ENCODE measurements at regions not wholly inside any gene's neighbourhood (a gene's known extent, or its start where the extent isn't known, plus 50 kb on each side); places are given as distances from the start of the nearest gene placed in this dataset.
"Not testable (repeated sequence)": the region's sequence is repeated elsewhere in the genome, so short reads cannot be mapped to it uniquely, and the experiment has no call there.

GRCh38 chr4:112939901-112940300 is 109.6 kb upstream of the ANK2 start:
- in situ Hi-C loops (cut with MboI; ENCODE audit: low sequenced_read_pairs): loop anchor here (25.0 kb wide), 1 partner anchor 303 kb away; the partner anchor contains the start of genes LARP7 and ZGRF1

GRCh38 chr4:112940336-112940735 is 109.1 kb upstream of the ANK2 start:
- in situ Hi-C loops (cut with MboI; ENCODE audit: low sequenced_read_pairs): loop anchor here (25.0 kb wide), 1 partner anchor 303 kb away; the partner anchor contains the start of genes LARP7 and ZGRF1

GRCh38 chr4:112942077-112942476 is 107.4 kb upstream of the ANK2 start:
- in situ Hi-C loops (cut with MboI; ENCODE audit: low sequenced_read_pairs): loop anchor here (25.0 kb wide), 1 partner anchor 305 kb away; the partner anchor contains the start of genes LARP7 and ZGRF1

GRCh38 chr4:112942997-112943396 is 106.5 kb upstream of the ANK2 start:
- in situ Hi-C loops (cut with MboI; ENCODE audit: low sequenced_read_pairs): loop anchor here (25.0 kb wide), 1 partner anchor 306 kb away; the partner anchor contains the start of genes LARP7 and ZGRF1

GRCh38 chr4:112944006-112944405 is 105.4 kb upstream of the ANK2 start:
- in situ Hi-C loops (cut with MboI; ENCODE audit: low sequenced_read_pairs): loop anchor here (25.0 kb wide), 1 partner anchor 307 kb away; the partner anchor contains the start of genes LARP7 and ZGRF1

- in situ Hi-C loops (cut with MboI; ENCODE audit: low sequenced_read_pairs): loop anchor here (25.0 kb wide), 1 partner anchor 309 kb away; the partner anchor contains the start of genes LARP7 and ZGRF1
Observed at GRCh38 chr4:112946127-112946526, 103.3 kb upstream of the ANK2 start.

- in situ Hi-C loops (cut with MboI; ENCODE audit: low sequenced_read_pairs): loop anchor here (25.0 kb wide), 1 partner anchor 310 kb away; the partner anchor contains the start of genes LARP7 and ZGRF1
Observed at GRCh38 chr4:112947616-112948015, 101.8 kb upstream of the ANK2 start.

GRCh38 chr4:112951362-112952312 is 97.8 kb upstream of the ANK2 start:
- in situ Hi-C loops (cut with MboI; ENCODE audit: low sequenced_read_pairs): no loop called here

GRCh38 chr4:112952313-112952700 is 97.1 kb upstream of the ANK2 start:
- in situ Hi-C loops (cut with MboI; ENCODE audit: low sequenced_read_pairs): no loop called here

- in situ Hi-C loops (cut with MboI; ENCODE audit: low sequenced_read_pairs): no loop called here
Observed at GRCh38 chr4:112953262-112953661, 96.2 kb upstream of the ANK2 start.

GRCh38 chr4:112954286-112954685 is 95.2 kb upstream of the ANK2 start:
- in situ Hi-C loops (cut with MboI; ENCODE audit: low sequenced_read_pairs): no loop called here

GRCh38 chr4:112956484-112956896 is 93.0 kb upstream of the ANK2 start:
- in situ Hi-C loops (cut with MboI; ENCODE audit: low sequenced_read_pairs): no loop called here

- in situ Hi-C loops (cut with MboI; ENCODE audit: low sequenced_read_pairs): not testable (repeated sequence)
Observed at GRCh38 chr4:112957764-112958163, 91.7 kb upstream of the ANK2 start.

- in situ Hi-C loops (cut with MboI; ENCODE audit: low sequenced_read_pairs): no loop called here
Observed at GRCh38 chr4:112966701-112967488, 82.6 kb upstream of the ANK2 start.

- in situ Hi-C loops (cut with MboI; ENCODE audit: low sequenced_read_pairs): no loop called here
Observed at GRCh38 chr4:112968451-112969159, 80.8 kb upstream of the ANK2 start.

GRCh38 chr4:112970903-112971302 is 78.5 kb upstream of the ANK2 start:
- in situ Hi-C loops (cut with MboI; ENCODE audit: low sequenced_read_pairs): no loop called here

- in situ Hi-C loops (cut with MboI; ENCODE audit: low sequenced_read_pairs): no loop called here
Observed at GRCh38 chr4:112973750-112974251, 75.7 kb upstream of the ANK2 start.

GRCh38 chr4:112975567-112976355 is 73.7 kb upstream of the ANK2 start:
- in situ Hi-C loops (cut with MboI; ENCODE audit: low sequenced_read_pairs): no loop called here

GRCh38 chr4:112978691-112979472 is 70.6 kb upstream of the ANK2 start:
- in situ Hi-C loops (cut with MboI; ENCODE audit: low sequenced_read_pairs): no loop called here

Measured in HL-60/S4 treated with phorbol 12-myristate 13-acetate at 8.2 ng/mL for 4 days and 3 days (cell line).